ENCODE measurements at regions not wholly inside any gene's neighbourhood (a gene's known extent, or its start where the extent isn't known, plus 50 kb on each side); places are given as distances from the start of the nearest gene placed in this dataset.

- TF ChIP-seq CTCF (IDR thresholded peaks at IDR 0.05 in 4 of 5, conservative IDR thresholded peaks at IDR 0.05 in 1 of 5) (no peak), POLR2A (IDR thresholded peaks at IDR 0.05) (no peak)
These were observed 81.6 kb downstream of the OLIG3 start for GRCh38 chr6:137412562-137412961.

Measured in gastrocnemius medialis (tissue), 4 donors.